GM06990 (cell line): ENCODE measurements at regions not wholly inside any gene's neighbourhood (a gene's known extent, or its start where the extent isn't known, plus 50 kb on each side); places are given as distances from the start of the nearest gene placed in this dataset.

Source experiments
- DNase-seq: peaks from one replicate; pipeline ENCODE4 v3.0.0-alpha.2; 2011; ENCODE audit not compliant: insufficient read length; ENCODE audit errors: extremely low read depth
- H3K27me3 ChIP-seq: replicated peaks from 2 replicates; pipeline ENCODE4 v1.6.0; 2011; ENCODE audit warnings: low read length; ENCODE audit not compliant: control insufficient read depth, insufficient read depth
- H3K36me3 ChIP-seq: 2 replicates; pipeline ENCODE4 v1.5.1; 2011; ENCODE audit warnings: low read length; ENCODE audit not compliant: control insufficient read depth, insufficient read depth
- H3K4me3 ChIP-seq: replicated peaks from 2 replicates; pipeline ENCODE4 v1.5.1; 2011; ENCODE audit warnings: low read depth, mild to moderate bottlenecking, control low read depth, low read length
- TF ChIP-seq, protein P1 (sequence below): IDR thresholded peaks from 2 replicates; pipeline ENCODE4 v1.5.1; 2011; ENCODE audit warnings: low read length, control low read depth, mild to moderate bottlenecking, inconsistent platforms; ENCODE audit not compliant: insufficient read depth, poor library complexity, severe bottlenecking

DNA sequence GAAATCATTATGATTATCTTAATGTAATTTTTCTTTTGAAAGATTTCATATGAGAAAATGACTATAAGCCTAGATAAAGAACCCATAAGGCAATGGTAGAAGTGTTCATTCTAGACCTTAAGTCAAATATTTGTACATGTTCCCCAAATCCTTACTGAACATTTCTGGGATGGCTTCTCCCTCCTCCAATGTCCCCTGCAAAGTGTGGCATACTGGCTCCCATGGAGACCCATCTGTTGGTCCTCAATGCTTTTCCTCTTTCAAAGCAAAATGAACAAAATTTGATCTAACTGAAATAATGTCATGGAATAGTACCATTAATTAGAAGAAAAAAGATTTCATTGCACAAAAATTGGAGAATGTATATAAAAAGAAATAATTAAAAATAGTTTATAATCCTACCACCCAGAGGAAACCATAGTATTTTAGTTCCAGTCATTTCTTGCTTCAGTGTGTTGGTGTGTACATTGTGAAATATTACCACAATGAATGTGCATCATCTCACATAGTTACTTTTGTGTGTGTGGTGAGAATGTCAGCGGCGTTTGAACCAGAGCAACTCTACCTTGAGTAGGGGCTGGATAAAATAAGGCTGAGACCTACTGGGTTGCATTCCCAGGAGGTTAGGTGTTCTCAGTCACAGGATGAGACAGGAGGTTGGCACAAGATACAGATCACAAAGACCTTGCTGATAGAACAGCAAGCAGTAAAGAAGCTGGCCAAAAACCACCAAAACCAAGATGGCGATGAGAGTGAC, 181.3 kb downstream of the UXS1 start:
- Histone ChIP-seq H3K27me3 (no peaks in the 10 kb centered on the region), H3K36me3 (no peaks in the 10 kb centered on the region), H3K4me3 (no peak overlapping the region)
- no peak for DNase-seq
- TF ChIP-seq, protein P1, sequence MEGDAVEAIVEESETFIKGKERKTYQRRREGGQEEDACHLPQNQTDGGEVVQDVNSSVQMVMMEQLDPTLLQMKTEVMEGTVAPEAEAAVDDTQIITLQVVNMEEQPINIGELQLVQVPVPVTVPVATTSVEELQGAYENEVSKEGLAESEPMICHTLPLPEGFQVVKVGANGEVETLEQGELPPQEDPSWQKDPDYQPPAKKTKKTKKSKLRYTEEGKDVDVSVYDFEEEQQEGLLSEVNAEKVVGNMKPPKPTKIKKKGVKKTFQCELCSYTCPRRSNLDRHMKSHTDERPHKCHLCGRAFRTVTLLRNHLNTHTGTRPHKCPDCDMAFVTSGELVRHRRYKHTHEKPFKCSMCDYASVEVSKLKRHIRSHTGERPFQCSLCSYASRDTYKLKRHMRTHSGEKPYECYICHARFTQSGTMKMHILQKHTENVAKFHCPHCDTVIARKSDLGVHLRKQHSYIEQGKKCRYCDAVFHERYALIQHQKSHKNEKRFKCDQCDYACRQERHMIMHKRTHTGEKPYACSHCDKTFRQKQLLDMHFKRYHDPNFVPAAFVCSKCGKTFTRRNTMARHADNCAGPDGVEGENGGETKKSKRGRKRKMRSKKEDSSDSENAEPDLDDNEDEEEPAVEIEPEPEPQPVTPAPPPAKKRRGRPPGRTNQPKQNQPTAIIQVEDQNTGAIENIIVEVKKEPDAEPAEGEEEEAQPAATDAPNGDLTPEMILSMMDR = no peak

GRCh38 chr2:106012001-106012590, 182.0 kb downstream of the UXS1 start:
- H3K4me3 ChIP-seq = no peak overlapping the region
- DNase-seq = no peak
- no peaks in the 10 kb centered on the region for H3K36me3 ChIP-seq
- TF ChIP-seq, protein P1 = no peak
- H3K27me3 ChIP-seq = no peaks in the 10 kb centered on the region

DNA sequence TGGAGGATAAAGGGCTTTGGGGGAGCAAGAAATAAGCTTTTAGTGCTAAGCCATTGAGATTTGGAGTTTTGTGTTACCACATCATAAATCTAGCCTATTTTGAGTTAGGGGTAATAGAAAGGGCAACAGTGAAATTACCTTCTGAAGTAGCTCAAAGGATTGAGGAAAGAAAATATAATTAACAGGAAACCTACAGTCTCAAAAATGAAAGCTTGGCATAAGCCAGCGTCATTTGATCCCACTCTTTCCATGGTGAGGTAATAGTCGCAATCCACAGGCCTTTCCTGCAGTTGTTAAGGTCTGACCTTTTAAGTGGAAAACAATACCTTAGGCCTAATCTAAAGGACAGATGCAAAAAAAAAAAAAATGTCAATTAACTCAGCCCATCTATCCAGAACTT, 182.7 kb downstream of the UXS1 start:
- Histone ChIP-seq H3K4me3 (no peak overlapping the region), H3K36me3 (no peaks in the 10 kb centered on the region), H3K27me3 (no peaks in the 10 kb centered on the region)
- no peak for DNase-seq
- TF ChIP-seq, protein P1 = no peak

GRCh38 chr2:106010818-106011355, 183.2 kb downstream of the UXS1 start:
- H3K27me3 ChIP-seq = no peaks in the 10 kb centered on the region
- H3K36me3 ChIP-seq = no peaks in the 10 kb centered on the region
- no peak overlapping the region for H3K4me3 ChIP-seq
- no peak for DNase-seq
- TF ChIP-seq, protein P1 = no peak

DNA sequence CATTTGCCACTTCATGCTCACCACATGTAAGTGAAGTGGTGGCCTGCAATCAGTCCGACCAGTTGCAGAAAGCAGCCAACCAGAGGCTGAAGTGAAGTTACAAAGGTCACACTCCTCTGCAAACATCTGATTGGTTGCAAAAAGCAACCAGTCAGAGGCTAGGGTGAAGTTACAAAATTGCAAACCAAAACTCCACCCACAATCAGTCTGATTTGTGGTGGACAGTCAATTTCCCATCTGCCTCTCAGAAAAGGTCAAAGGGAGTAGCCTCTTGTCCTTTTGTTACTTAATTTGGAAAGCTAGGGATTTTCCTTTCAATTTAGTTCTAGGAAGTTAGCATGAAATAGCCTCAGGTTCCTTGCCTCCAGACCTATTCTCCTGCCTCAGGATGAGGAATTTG, 185.0 kb downstream of the UXS1 start:
- H3K27me3 ChIP-seq = no peaks in the 10 kb centered on the region
- no peaks in the 10 kb centered on the region for H3K36me3 ChIP-seq
- no peak for DNase-seq
- no peak overlapping the region for H3K4me3 ChIP-seq
- TF ChIP-seq, protein P1 = no peak
